Activated CD4-positive, alpha-beta T cell treated with anti-CD3 and anti-CD28 coated beads for 48 hours (primary cell): ENCODE measurements at regions not wholly inside any gene's neighbourhood (a gene's known extent, or its start where the extent isn't known, plus 50 kb on each side); places are given as distances from the start of the nearest gene placed in this dataset.
"Not testable (repeated sequence)": the region's sequence is repeated elsewhere in the genome, so short reads cannot be mapped to it uniquely, and the experiment has no call there.

ENCODE experiments used
- DNase-seq: peaks from one replicate; pipeline ENCODE4 v3.0.0-alpha.2; 2020

GRCh38 chr13:79645569-79645968 lies 164.6 kb downstream of the NDFIP2 start:
- no peak for DNase-seq

DNA sequence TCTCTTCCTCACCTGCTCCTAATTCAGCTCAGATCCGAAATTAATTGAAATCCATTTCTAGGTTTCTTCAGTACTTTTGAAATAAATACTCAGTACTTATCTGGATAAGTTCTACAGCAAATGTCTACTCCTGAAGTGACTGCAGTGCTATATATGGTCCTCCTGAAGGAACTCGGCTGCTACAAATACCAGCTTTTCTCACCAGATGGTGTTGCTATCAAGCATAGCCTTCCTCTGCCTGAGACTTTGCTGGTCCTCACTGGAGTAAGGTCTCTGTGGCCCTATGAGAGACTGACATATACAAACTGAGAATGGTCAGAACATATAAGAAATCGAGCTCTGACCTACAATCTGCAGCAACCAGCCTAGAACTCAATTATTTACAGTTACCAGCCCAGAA lies 161.6 kb downstream of the NDFIP2 start:
- DNase-seq: no peak

GRCh38 chr13:79637133-79637763 lies 156.3 kb downstream of the NDFIP2 start:
- no peak for DNase-seq

DNA sequence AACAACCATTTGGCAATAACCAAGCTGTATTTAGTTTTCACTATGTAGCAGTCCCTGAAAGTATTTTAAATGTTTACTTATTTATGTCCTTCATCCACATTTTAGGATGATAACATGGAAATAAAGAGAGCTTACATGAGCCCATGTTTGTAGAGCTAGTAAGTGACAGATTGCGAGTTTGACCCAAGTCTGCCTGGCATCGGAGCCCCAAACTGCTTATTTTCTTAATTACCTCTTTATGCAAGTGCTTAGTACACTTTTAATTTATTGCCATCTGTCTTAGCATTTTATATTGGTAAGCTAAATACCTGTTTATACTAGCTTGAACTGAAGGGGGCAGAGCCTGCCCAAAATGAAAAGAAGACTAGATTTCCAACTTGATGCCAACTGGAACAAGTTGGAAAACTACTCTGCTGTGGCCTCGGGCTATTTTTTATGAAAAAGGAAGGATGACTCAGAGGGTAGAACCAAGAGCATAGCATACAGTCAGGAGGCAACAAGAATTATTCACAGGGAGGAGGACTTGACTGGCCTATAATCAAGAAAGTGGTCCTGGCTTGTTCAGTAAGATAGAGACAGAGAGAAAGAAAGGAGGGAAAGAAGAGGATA lies 150.2 kb downstream of the NDFIP2 start:
- no peak for DNase-seq

DNA sequence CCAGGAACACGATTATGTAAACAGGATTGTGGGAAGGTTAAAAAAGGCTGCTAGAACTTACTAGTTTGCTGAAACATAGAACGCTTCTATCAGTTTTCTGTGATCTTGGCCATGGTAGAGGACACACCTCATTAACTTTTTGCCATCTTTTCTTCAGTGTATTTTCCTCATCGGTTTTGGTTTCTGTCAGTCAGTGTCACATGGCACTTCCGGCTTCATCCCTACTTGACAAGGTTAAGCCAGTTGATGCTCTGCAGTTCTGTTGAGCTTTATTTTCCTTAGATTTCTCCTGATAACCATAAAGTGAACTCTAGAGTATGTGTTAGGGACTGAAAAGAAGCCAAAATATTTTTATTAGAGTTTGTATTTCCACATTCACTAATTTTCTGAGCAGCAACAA lies 147.5 kb downstream of the NDFIP2 start:
- DNase-seq: no peak

DNA sequence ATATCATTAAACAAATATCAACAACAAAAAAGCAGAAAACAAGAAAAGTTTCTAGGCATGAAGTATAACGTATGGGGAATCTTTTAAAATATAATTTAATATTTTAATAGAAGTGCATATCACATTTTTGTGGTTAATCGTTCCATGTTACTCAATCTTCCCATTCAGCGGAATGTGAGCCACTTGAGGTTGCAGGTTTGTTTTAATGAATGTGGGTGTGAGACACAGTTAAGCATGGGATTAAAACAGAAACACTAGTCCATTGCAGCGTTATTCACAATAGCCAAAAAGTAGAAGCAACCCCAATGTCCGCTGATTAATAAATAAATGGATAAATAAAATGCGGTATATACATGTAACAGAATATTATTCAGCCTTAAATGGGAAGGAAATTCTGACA lies 146.0 kb downstream of the NDFIP2 start:
- DNase-seq: no peak

DNA sequence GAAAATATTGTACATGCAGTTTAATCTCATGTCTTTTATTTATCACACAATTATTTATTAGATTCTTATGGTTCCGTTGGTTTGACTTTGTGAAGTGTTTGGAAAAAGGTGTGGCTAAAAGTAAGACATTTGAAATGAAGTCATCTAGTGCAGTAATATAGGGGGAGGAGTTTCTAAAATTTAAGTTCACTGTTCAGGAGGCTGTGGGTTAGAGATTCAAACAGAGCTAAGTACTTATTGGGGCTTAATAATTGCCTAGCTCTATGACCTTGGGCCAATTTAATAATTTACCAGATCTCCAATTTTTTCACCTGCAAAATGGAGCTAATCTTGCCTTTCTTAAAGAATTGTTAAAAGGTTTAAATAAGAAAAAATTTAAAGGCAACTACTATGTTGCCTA lies 144.6 kb downstream of the NDFIP2 start:
- DNase-seq: no peak

DNA sequence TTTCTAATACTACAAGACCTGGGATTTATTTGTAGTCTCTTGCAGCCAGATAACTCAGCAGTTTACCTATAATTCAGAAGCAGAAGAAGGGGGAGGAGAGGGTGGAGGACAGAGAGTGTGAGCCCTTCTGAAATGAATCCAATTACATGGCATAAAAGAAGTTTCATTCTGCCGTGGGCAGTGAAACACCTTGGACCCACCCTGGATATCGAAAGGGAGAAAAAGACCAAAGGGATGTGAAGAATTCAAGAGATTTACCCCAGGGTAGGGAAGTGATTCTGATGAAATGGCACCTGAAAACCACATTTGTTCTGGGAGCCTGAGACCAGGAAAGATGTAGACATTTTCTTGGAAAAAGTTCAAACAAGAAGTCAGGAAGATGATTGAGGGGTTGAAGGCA lies 140.9 kb downstream of the NDFIP2 start:
- DNase-seq: no peak

DNA sequence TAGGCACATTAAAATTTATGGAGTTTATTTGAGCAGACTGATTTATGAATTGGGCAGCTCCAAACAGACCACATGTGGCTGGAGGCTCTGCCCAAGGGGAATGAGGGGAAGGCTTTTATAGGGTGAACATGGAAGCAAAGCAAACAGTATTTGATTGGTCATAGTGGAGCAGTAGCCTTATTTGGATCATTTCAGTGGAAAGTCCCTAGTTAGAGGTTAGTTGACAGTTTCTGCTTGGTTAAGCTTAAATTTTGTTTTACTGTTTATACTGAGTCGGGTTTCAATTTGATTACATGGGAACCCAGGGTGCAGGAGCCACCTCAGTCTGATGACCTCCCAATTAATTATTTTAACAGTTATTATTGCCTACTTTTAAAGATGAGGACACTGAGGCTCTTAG lies 140.5 kb downstream of the NDFIP2 start:
- DNase-seq: no peak

GRCh38 chr13:79614250-79614918 lies 133.4 kb downstream of the NDFIP2 start:
- DNase-seq: no peak

DNA sequence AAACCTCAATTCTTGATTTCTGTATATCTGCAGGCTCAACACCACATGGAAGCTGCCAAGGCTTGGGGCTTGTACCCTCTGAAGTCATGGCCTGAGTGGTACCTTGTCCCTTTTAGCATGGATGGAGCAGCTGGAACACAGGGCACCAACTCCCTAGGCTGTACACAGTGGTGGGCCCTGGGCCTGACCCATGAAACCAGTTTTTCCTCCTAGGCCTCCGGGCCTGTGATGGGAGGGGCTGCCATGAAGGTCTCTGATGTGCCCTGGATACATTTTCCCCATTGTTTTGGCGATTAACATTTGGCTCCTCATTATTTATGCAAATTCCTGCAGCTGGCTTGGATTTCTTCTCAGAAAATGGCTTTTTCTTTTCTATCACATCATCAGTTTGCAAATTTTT lies 131.6 kb downstream of the NDFIP2 start:
- no peak for DNase-seq

DNA sequence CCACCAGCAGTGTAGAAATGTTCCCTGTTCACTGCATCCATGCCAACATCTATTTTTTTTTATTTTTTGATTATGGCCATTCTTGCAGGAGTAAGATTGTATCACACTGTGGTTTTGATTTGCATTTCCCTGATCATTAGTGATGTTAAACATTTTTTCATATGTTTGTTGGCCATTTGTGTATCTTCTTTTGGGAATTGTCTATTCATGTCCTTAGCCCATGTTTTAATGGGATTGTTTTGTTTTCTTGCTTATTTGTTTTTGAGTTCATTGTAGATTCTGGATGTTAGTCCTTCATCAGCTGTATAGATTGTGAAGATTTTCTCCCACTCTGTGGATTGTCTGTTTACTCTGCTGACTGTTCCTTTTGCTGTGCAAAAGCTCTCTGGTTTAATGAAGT lies 126.9 kb downstream of the NDFIP2 start:
- DNase-seq: not testable (repeated sequence)
